ENCODE measurements at regions not wholly inside any gene's neighbourhood (a gene's known extent, or its start where the extent isn't known, plus 50 kb on each side); places are given as distances from the start of the nearest gene placed in this dataset.

GRCh38 chr9:107715740-107716139 is 226.2 kb upstream of the KLF4 start:
- H3K9ac ChIP-seq (ENCODE audit: extremely low read depth, insufficient read length, low read length): no peak overlapping the region
- H4K8ac ChIP-seq (replicated peaks; ENCODE audit: insufficient read length, low read depth, low read length): no peak overlapping the region
- no peaks in the 10 kb centered on the region for H4K20me1 ChIP-seq (ENCODE audit: control insufficient read depth, insufficient read depth, insufficient read length)
- TF ChIP-seq CTCF (conservative IDR thresholded peaks at IDR 0.05): no peak
- H3K56ac ChIP-seq (ENCODE audit: insufficient read length, low read depth, low read length): no peak overlapping the region
- Mint-ChIP-seq H3K27me3 (ENCODE audit: low read depth) (no peaks in the 10 kb centered on the region), H3K4me3 (no peak overlapping the region), H3K36me3 (ENCODE audit: insufficient read depth in 1 of 3, low read depth in 3 of 3) (no peaks in the 10 kb centered on the region), H3K4me1 (peaks cover 0 to 3% of the 10 kb centered on the region in 2 experiments; a peak in 1 of 4 replicates), H3K27ac (no peak overlapping the region), H3K9me3 (no peaks in the 10 kb centered on the region)
- WGBS (ENCODE audit: extremely low coverage, insufficient read length, low lambda C conversion rate): no CpG with 5 or more reads among the region's 4 CpGs
- no peaks in the 10 kb centered on the region for H3K79me2 ChIP-seq (ENCODE audit: insufficient read depth, low read length)
- H3K18ac ChIP-seq (ENCODE audit: insufficient read length, low read depth, low read length): no peak overlapping the region
- no peak overlapping the region for H3T11ph ChIP-seq (ENCODE audit: low read length)
- no peaks in the 10 kb centered on the region for H3K23me2 ChIP-seq (ENCODE audit: insufficient read length, low read depth, low read length, poor library complexity, severe bottlenecking)
- H3K14ac ChIP-seq (ENCODE audit: insufficient read depth, low read length): no peak overlapping the region
- H2BK20ac ChIP-seq (ENCODE audit: low read depth, low read length, poor library complexity, severe bottlenecking): no peak overlapping the region
- no peak overlapping the region for H2AFZ ChIP-seq (ENCODE audit: low read length)
- H3K79me1 ChIP-seq (ENCODE audit: insufficient read depth, low read depth, low read length, poor library complexity, severe bottlenecking): no peaks in the 10 kb centered on the region
- no peak overlapping the region for H2BK5ac ChIP-seq (ENCODE audit: insufficient read length, low read length)
- no peak overlapping the region for H3K27ac ChIP-seq (ENCODE audit: insufficient read length, low read depth, low read length)
- H2BK15ac ChIP-seq (ENCODE audit: low read depth, low read length): no peak overlapping the region
- H3K23ac ChIP-seq (ENCODE audit: insufficient read length, low read depth, low read length): no peak overlapping the region
- H4K91ac ChIP-seq (ENCODE audit: insufficient read length, low read depth, low read length): no peak overlapping the region
- no peak overlapping the region for H4K5ac ChIP-seq (ENCODE audit: insufficient read length, low read depth, low read length)
- H3K4me2 ChIP-seq (ENCODE audit: insufficient read depth, insufficient read length, low read length): no peak overlapping the region
- H2BK12ac ChIP-seq (ENCODE audit: insufficient read length, low read depth, low read length): no peak overlapping the region
- H2AK5ac ChIP-seq (ENCODE audit: insufficient read length, low read length): no peak overlapping the region
- no peak overlapping the region for H2BK120ac ChIP-seq (ENCODE audit: low read depth, low read length, poor library complexity, severe bottlenecking)
- H3K9me3 ChIP-seq (ENCODE audit: control insufficient read depth, low read depth, low read length): no peaks in the 10 kb centered on the region
- H3K27me3 ChIP-seq (ENCODE audit: insufficient read depth, low read length): no peaks in the 10 kb centered on the region
- no peak for DNase-seq
- H3K4me1 ChIP-seq (ENCODE audit: insufficient read depth, low read length): no peaks in the 10 kb centered on the region
- no peak overlapping the region for H3K4ac ChIP-seq (ENCODE audit: low read depth, low read length)
